ENCODE measurements at regions not wholly inside any gene's neighbourhood (a gene's known extent, or its start where the extent isn't known, plus 50 kb on each side); places are given as distances from the start of the nearest gene placed in this dataset.

DNA sequence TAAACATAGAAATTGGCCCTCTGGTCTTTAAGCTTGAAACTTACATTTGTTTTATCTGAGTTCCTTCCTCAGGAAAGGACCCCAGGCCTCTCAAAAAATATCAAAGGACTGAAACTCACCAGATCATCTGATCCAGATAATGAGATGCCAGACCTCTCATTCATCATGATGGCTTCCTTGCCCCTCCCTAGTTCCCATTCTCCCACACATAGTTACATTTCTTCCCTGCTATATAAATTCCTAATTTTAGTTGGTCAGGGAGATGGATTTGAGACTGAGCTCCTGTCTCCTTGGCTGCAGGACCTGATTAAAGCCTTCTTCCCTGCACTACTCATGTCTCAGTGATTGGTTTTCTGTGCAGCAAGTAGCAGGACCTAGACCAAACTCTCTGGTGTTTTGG lies 119.4 kb upstream of the SPIN1 start:
- no peak for DNase-seq (ENCODE audit: low read depth, low spot score)
- H3K9ac ChIP-seq (ENCODE audit: control insufficient read depth, extremely low read depth, insufficient read depth, low read length) = no peak overlapping the region
- H3K9me3 ChIP-seq (ENCODE audit: control insufficient read depth, low read depth, low read length) = no peaks in the 10 kb centered on the region
- H3K4me1 ChIP-seq (ENCODE audit: control insufficient read depth, extremely low read depth, insufficient read depth, low read length) = peaks cover 22% of the 10 kb centered on the region
- H3K4me3 ChIP-seq (ENCODE audit: control insufficient read depth in 2 of 3, extremely low read depth in 1 of 3, insufficient read depth in 2 of 3, low read depth in 1 of 3, low read length in 3 of 3) = no peak overlapping the region
- no peaks in the 10 kb centered on the region for H3K79me2 ChIP-seq (ENCODE audit: control insufficient read depth, insufficient read depth, low read length)
- H3K36me3 ChIP-seq (ENCODE audit: control insufficient read depth in 2 of 2, extremely low read depth in 1 of 2, insufficient read depth in 2 of 2, low read length in 2 of 2) = no peaks in the 10 kb centered on the region
- H3K9me1 ChIP-seq (ENCODE audit: control insufficient read depth, extremely low read depth, insufficient read depth, low read length) = no peaks in the 10 kb centered on the region
- peak overlapping the region; percentile 54 for H2AFZ ChIP-seq (ENCODE audit: control insufficient read depth, low read length)
- no peak overlapping the region for H3K27ac ChIP-seq (ENCODE audit: control insufficient read depth, insufficient read depth, low read length)
- dilution Hi-C loops (cut with MboI; ENCODE audit: extremely low pct_ligation_motif_present, low sequenced_read_pairs) = no loop called here
- no peaks in the 10 kb centered on the region for H4K20me1 ChIP-seq (ENCODE audit: control insufficient read depth, extremely low read depth, insufficient read depth, low read length)
- FAIRE-seq = peak; percentile 34
- TF ChIP-seq EZH2 (IDR thresholded peaks at IDR 0.05; ENCODE audit: low read length) (no peak), CTCF (optimal IDR thresholded peaks at IDR 0.05 in 1 of 3, IDR thresholded peaks at IDR 0.05 in 1 of 3, conservative IDR thresholded peaks at IDR 0.05 in 1 of 3; ENCODE audit: extremely low read depth in 1 of 3, insufficient read depth in 2 of 3, low read length in 3 of 3) (no peak)
- no peaks in the 10 kb centered on the region for H3K27me3 ChIP-seq (ENCODE audit: control insufficient read depth, extremely low read depth, insufficient read depth, low read length)
- H3K4me2 ChIP-seq (ENCODE audit: control insufficient read depth, extremely low read depth, insufficient read depth, low read depth, low read length) = no peak overlapping the region

DNA sequence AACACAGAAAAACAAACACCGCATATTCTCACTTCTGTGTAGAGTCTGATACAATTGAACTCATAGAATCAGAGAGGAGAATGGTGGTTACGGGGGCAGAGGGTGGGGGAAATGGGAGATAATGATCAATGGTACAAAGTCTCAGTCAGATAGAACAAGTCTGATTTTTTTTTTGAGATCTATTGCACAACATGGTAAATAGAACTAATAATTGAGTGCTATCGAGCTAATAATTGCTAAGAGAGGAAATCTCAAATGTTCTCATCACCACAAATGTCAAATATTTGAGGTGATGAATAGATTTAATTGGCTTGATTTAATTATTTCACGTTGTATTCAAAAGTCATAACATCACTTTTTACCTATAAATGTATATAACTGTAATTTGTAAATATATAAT lies 121.0 kb upstream of the SPIN1 start:
- DNase-seq (ENCODE audit: low read depth, low spot score) = no peak
- Histone ChIP-seq H3K27ac (ENCODE audit: control insufficient read depth, insufficient read depth, low read length) (no peak overlapping the region), H3K4me1 (ENCODE audit: control insufficient read depth, extremely low read depth, insufficient read depth, low read length) (peaks cover 22% of the 10 kb centered on the region), H4K20me1 (ENCODE audit: control insufficient read depth, extremely low read depth, insufficient read depth, low read length) (no peaks in the 10 kb centered on the region), H3K9me3 (ENCODE audit: control insufficient read depth, low read depth, low read length) (no peaks in the 10 kb centered on the region), H3K27me3 (ENCODE audit: control insufficient read depth, extremely low read depth, insufficient read depth, low read length) (no peaks in the 10 kb centered on the region), H2AFZ (ENCODE audit: control insufficient read depth, low read length) (no peak overlapping the region), H3K79me2 (ENCODE audit: control insufficient read depth, insufficient read depth, low read length) (no peaks in the 10 kb centered on the region), H3K4me2 (ENCODE audit: control insufficient read depth, extremely low read depth, insufficient read depth, low read depth, low read length) (no peak overlapping the region), H3K4me3 (ENCODE audit: control insufficient read depth in 2 of 3, extremely low read depth in 1 of 3, insufficient read depth in 2 of 3, low read depth in 1 of 3, low read length in 3 of 3) (no peak overlapping the region), H3K9ac (ENCODE audit: control insufficient read depth, extremely low read depth, insufficient read depth, low read length) (no peak overlapping the region), H3K9me1 (ENCODE audit: control insufficient read depth, extremely low read depth, insufficient read depth, low read length) (no peaks in the 10 kb centered on the region), H3K36me3 (ENCODE audit: control insufficient read depth in 2 of 2, extremely low read depth in 1 of 2, insufficient read depth in 2 of 2, low read length in 2 of 2) (no peaks in the 10 kb centered on the region)
- no peak for TF ChIP-seq CTCF (optimal IDR thresholded peaks at IDR 0.05 in 1 of 3, IDR thresholded peaks at IDR 0.05 in 1 of 3, conservative IDR thresholded peaks at IDR 0.05 in 1 of 3; ENCODE audit: extremely low read depth in 1 of 3, insufficient read depth in 2 of 3, low read length in 3 of 3)
- TF ChIP-seq EZH2 (IDR thresholded peaks at IDR 0.05; ENCODE audit: low read length) = no peak
- no peak for FAIRE-seq
- dilution Hi-C loops (cut with MboI; ENCODE audit: extremely low pct_ligation_motif_present, low sequenced_read_pairs) = no loop called here

All from keratinocyte (primary cell).